ENCODE measurements at regions not wholly inside any gene's neighbourhood (a gene's known extent, or its start where the extent isn't known, plus 50 kb on each side); places are given as distances from the start of the nearest gene placed in this dataset.

GRCh38 chr2:15869396-15869795 lies 71.0 kb upstream of the MYCN start:
- DNase-seq = no peak

DNA sequence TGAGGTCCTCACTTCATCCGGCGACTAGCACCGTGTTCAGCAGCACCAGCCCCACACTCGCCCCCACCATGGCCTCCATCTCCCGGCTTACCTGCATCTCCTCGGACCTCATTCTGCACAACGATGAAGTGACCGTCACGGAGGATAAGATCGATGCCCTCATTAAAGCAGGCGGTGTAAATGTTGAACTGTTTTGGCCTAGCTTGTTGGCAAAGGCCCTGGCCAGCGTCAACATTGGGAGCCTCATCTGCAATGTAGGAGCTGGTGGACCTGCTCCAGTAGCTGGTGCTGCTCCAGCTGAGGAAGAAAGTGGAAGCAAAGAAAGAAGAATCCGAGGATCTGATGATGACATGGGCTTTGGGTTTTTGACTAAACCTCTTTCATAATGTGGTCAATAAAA lies 70.5 kb upstream of the MYCN start:
- DNase-seq = no peak

DNA sequence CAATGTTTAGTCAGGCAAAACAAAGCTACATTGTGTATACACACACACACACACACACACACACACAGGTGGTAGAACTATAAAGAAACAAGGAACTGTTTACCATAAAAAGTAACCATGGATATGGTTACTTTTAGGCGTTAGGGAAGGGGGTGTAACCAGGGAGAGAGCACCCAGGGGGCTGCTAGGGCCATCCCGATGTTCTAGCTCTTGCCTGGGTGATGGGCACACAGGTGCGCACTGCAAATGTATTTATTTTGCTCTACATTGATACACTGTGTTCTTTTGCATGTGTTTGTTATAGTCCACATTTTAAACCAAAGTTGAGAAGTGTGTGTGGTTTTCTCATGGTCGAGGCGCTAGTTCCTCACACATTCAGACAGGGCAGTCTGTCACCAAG lies 69.8 kb upstream of the MYCN start:
- DNase-seq = no peak

DNA sequence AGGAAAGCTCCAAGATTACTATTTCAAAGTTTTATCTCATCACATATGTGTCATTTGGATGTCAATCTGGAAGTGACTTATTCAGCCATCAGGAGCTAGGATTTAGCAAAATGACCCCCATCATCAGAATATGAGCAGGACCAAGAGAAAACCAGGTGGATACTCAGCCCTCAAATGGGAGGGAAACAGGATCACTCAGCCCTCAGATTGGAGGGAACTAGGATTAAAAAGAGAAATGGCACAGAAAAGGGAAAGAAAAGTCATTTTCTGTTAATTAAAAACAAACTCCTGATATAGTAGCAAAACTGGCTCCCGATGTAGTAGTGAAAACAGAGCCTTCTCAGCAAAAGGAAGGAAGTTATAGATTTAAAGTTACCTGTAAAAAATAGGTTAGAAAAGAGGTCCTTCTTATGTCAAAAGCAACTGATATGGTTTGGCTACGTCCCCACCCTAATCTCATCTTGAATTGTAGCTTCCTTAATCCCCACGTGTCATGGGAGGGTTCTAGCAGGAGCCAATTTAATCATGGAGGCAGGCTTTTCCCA lies 69.0 kb upstream of the MYCN start:
- DNase-seq = no peak

DNA sequence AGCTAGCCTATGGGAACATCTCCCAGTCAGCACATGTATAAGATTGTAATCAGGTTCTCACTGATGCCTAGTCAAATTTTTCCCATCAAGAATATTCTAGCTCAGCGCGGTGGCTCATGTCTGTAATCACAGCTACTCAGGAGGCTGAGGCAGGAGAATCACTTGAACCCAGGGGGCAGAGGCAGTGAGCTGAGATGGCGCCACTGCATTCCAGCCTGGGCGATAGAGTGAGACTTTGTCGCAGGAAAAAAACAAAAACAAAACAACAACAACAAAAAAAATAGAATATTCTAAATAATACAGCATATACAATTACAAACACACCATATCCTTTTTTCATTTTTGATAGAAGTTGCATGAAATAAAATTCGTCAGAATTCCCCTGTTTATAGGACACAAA lies 67.5 kb upstream of the MYCN start:
- DNase-seq = no peak

GRCh38 chr2:15874321-15874720 lies 66.0 kb upstream of the MYCN start:
- no peak for DNase-seq

DNA sequence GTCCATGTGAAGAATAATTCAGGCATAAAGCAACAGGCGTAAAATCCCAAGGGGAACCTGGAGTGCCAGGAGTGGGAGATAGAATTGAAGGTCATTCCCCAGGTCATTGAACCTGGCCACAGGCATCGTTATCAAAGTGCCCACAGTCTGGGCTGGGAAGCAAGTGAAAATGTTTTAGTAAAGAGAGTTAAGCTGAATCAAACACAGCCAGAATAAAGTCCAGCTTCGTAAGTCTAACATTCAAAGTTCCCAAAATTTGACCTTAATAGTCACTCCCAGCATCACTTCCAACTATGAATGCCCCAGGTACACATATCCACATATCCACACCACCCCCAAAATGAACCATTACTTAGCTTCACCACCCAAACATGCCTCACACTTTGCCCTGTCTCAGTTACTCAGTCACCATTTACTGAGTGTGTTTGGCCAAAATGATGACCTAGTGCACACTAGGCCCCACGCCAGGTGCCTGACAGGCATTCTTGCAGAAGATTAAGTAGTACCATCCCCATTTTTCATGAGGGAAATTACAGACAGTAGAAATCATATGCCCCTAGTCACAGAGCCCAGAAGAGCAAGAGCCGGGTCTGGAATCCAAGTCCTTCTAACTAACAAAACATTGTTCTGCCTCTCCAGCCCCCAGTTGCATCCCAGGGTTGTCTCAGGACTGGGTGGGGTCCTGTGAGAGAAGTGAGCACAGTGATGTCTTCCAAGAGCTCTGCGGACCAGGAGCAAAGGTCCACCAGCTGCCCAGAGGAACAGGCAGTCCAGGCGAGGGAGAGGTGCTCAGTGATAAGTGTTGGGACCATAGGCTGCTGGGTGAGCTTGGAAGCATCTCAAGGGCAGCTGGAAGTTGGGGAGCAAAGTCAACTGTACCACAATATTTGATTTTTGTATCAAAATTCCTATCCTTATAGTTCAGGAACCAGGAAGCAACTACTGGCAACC lies 65.2 kb upstream of the MYCN start:
- no peak for DNase-seq

- no peak for DNase-seq
Measured at GRCh38 chr2:15875969-15876705, 64.2 kb upstream of the MYCN start.

- DNase-seq = no peak
Measured at GRCh38 chr2:15880226-15881119, 59.9 kb upstream of the MYCN start.

GRCh38 chr2:15881120-15881433 lies 59.3 kb upstream of the MYCN start:
- DNase-seq = no peak

GRCh38 chr2:15881676-15882075 lies 58.7 kb upstream of the MYCN start:
- DNase-seq = no peak

DNA sequence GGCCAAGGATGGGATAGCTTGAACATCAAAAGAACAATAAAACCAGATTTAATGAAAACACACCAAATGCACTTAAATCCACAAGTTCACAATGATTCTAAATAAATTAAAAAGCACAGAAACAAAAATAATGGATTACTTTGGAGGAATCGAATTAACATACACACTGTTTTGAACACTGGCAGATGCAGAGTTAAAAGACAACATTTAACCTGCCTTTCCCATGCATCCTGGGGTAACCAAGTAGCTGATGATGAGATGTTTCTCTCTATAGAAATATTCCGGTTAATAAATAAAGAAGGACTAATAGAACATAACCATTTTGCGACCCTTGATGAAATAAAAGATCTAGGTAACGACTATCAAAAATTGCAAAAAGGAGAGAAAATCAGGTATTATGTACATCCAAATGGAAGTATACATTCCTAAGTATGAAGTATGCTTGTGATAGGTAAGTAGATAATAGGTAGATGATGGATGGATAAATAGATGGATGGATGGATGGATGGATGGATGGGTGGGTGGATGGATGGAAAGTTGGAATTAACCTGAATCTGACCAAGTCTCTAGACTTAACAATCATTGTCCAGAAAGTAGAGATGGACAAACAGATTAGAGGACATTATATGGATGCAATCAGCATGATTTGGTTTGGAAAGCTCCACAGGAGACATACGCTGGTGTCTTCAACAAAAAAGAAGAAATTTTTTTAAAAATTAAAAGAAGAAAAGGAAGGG lies 57.4 kb upstream of the MYCN start:
- no peak for DNase-seq

DNA sequence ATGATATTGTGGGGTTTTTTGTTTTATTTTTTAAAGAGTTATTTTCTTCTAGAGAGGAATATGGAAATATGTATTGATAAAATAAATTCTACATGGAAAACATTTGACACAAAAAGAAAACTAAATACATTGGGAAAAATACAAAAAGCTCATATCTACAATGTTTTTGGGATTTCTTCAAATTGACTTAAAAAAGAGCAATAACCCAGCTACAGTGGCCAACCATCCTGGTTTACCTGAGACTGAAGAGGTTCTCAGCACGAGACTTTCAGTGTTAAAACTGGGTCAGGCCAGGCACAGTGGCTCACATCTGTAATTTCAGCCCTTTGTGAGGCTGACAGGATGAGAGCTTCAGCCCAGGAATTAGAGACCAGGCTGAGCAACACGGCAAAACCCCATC lies 56.7 kb upstream of the MYCN start:
- no peak for DNase-seq

- DNase-seq = no peak
Measured at GRCh38 chr2:15884790-15885189, 55.6 kb upstream of the MYCN start.

- DNase-seq = no peak
Measured at GRCh38 chr2:15886231-15886630, 54.1 kb upstream of the MYCN start.

DNA sequence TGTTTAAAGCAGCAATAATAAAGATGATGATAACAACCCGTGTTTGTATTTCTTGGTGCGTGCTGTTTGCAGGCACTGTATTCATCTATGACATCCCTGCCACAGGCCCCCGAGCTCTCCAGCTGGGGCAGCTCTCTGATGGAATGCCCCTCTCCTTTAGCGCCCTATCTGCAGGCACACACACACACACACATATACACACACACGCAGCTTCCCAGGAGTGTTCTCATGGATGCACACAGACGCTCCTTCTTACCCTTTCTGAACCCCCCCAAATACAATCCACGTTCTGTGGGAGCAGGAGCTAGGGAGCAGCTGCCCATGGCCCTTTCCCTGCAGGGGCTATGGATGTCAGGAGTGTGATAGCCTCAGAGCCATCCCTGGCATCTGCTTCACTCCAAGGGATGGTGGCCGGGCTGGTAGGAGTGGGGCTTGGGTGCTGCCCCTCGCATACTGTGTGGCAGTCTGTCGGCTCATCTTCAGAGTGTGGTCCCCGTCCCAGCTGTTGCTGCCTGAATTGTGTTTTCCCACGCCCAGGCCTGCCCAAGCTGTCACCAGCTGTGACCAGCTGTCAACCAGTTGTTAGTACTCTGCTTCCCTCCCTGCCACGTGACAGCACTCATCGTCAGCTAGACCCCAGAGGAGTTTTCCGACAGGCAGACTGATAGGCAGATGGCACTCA lies 50.8 kb upstream of the MYCN start:
- peak in 1 of 2 experiments; percentile 47 for DNase-seq

DNA sequence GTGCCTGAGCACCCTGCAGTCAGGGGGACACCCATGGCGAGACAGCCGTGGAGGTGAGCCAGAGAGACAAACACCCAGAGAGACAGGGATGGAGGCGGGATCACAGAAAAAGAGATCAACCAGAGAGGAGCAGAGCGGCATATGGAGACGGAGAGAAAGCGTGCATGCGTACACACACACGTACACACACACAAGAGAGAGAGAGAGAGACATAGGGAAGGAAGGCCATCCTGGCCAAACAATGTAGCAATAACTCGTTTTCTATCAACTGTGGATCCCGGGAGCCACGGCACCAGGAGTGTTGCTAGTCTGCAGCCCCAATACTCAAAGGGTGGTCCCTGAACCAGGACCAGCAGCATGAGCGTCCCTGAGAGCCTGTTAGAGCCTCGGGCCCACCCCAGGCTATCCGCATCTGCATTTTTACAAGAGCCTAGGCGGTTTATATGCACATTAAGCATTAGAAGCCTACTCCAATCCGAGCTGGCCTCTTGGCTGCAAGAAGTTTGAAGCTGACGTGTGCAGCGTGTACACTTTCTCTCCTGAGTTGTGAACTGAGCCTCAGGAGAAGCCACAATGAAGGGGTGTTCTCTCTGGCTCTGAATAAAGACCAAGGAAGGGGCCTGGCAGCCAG lies 50.1 kb upstream of the MYCN start:
- no peak for DNase-seq
